Neural crest cell (in vitro differentiated cells): ENCODE measurements at regions not wholly inside any gene's neighbourhood (a gene's known extent, or its start where the extent isn't known, plus 50 kb on each side); places are given as distances from the start of the nearest gene placed in this dataset.

Experiments used
- DNase-seq: peaks from one replicate; pipeline ENCODE4 v3.0.0; 2021; ENCODE audit warnings: low read depth, mixed read lengths, low spot score
- H3K27ac Mint-ChIP-seq: one replicate; pipeline ENCODE4 v1.8.0; 2021; ENCODE audit warnings: mild to moderate bottlenecking, mixed read lengths; ENCODE audit not compliant: unreplicated experiment
- H3K27me3 Mint-ChIP-seq: 2 replicates; pipeline ENCODE4 v1.8.0; 2021; ENCODE audit warnings: low read depth, mild to moderate bottlenecking, mixed read lengths
- H3K36me3 Mint-ChIP-seq: 2 replicates; pipeline ENCODE4 v1.8.0; 2021; ENCODE audit warnings: low read depth, mild to moderate bottlenecking, mixed read lengths
- H3K4me1 Mint-ChIP-seq: 2 replicates; pipeline ENCODE4 v1.8.0; 2021; ENCODE audit warnings: mixed read lengths
- H3K4me3 Mint-ChIP-seq: one replicate; pipeline ENCODE4 v1.8.0; 2021; ENCODE audit warnings: mild to moderate bottlenecking, mixed read lengths
- H3K9me3 Mint-ChIP-seq: 2 replicates; pipeline ENCODE4 v1.8.0; 2021; ENCODE audit warnings: mixed read lengths
- TF ChIP-seq, protein P1 (sequence below): fragments of 200-600 bp; sonication (generic); conservative IDR thresholded peaks from 2 replicates; pipeline ENCODE4 v1.5.0; 2021; ENCODE audit warnings: antibody characterized with exemption, mild to moderate bottlenecking

DNA sequence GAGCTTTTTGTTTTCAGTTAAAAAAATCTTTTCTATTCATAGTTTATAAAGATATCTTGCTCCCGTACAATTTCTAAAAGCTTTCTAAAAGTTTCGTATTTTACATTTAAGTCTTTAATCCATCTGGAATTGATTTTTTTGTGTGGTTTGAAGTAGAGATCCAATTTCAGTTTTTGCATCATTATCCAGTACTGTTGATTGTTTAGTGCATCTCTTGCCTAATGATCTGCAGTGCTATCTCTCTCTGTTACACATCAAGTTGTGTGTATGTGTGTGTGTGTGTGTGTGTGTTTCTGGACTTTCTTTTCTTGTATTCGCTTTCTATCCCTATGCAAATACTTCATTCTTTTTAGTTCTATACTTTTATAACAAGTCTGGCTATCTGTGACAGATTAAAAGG is 605.8 kb upstream of the DPPA4 start:
- no peak overlapping the region for H3K4me3 Mint-ChIP-seq

DNA sequence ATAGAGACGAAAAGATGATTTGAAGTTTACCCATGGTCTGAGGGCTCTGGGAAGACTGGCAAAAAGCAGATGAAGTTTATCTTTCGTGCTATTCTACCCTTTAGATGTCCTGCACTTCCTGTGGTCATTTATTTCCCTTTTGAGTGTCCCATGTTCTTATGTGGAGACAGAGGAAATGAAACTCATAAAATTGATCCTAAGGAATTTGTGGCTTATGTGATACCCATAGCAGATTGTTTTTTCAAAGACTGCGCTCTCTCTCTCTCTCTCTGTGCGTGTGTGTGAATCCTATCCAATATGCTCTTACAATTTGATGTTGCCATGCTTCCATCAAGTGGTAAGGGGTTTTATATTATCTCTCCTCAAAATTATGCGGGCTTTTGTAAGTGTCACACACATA is 607.5 kb upstream of the DPPA4 start:
- Mint-ChIP-seq H3K27me3 (no peaks in the 10 kb centered on the region), H3K4me3 (no peak overlapping the region), H3K9me3 (no peaks in the 10 kb centered on the region), H3K4me1 (no peaks in the 10 kb centered on the region), H3K27ac (no peak overlapping the region), H3K36me3 (no peaks in the 10 kb centered on the region)
- TF ChIP-seq, protein P1, sequence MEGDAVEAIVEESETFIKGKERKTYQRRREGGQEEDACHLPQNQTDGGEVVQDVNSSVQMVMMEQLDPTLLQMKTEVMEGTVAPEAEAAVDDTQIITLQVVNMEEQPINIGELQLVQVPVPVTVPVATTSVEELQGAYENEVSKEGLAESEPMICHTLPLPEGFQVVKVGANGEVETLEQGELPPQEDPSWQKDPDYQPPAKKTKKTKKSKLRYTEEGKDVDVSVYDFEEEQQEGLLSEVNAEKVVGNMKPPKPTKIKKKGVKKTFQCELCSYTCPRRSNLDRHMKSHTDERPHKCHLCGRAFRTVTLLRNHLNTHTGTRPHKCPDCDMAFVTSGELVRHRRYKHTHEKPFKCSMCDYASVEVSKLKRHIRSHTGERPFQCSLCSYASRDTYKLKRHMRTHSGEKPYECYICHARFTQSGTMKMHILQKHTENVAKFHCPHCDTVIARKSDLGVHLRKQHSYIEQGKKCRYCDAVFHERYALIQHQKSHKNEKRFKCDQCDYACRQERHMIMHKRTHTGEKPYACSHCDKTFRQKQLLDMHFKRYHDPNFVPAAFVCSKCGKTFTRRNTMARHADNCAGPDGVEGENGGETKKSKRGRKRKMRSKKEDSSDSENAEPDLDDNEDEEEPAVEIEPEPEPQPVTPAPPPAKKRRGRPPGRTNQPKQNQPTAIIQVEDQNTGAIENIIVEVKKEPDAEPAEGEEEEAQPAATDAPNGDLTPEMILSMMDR = no peak
- DNase-seq = no peak

More for the DNA sequence above, 605.8 kb upstream of the DPPA4 start:
- Mint-ChIP-seq H3K4me1 (no peaks in the 10 kb centered on the region), H3K27me3 (no peaks in the 10 kb centered on the region), H3K36me3 (no peaks in the 10 kb centered on the region), H3K9me3 (no peaks in the 10 kb centered on the region), H3K27ac (no peak overlapping the region)
- TF ChIP-seq, protein P1 = no peak
- DNase-seq = no peak

DNA sequence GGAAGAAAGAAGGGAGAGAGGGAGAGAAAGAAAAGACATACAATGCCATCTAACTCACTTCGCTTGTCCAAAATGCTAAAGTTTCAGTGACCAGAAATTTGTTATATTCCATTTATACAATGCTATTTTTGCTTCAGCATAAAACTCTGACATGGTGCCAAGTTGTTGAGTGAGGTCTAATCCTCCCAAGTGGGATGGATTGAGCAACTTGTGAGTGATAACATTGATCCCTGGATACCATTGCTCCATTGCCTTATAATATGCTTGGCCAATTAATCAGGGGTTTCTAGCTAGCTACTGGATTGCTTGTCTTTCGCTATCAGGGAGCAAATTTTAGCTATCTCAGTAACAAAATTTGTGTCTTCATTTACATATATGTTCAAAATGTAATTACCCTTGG is 615.6 kb upstream of the DPPA4 start:
- TF ChIP-seq, protein P1 = no peak
- Mint-ChIP-seq H3K36me3 (no peaks in the 10 kb centered on the region), H3K27ac (no peak overlapping the region), H3K4me1 (no peaks in the 10 kb centered on the region), H3K27me3 (no peaks in the 10 kb centered on the region), H3K4me3 (no peak overlapping the region), H3K9me3 (no peaks in the 10 kb centered on the region)
- DNase-seq = no peak

DNA sequence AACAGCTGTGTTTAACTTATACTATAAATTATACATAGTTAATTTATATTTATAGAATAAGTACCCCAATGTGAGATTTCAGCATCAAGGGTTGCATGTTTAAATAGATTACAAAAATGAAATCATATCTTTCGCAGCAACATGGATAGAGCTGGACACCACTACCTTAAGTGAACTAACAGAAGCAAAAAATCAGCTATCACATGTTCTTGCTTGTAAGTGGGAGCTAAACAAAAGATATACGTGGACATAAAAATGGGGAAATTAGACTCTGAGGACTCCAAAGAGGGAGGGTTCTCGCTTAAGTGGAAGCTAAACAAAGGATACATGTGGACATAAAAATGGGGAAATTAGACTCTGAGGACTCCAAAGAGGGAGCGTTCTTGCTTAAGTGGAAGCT is 626.5 kb upstream of the DPPA4 start:
- Mint-ChIP-seq H3K27me3 (no peaks in the 10 kb centered on the region), H3K36me3 (no peaks in the 10 kb centered on the region), H3K4me3 (no peak overlapping the region), H3K27ac (no peak overlapping the region), H3K9me3 (no peaks in the 10 kb centered on the region), H3K4me1 (no peaks in the 10 kb centered on the region)
- TF ChIP-seq, protein P1 = no peak
- no peak for DNase-seq

DNA sequence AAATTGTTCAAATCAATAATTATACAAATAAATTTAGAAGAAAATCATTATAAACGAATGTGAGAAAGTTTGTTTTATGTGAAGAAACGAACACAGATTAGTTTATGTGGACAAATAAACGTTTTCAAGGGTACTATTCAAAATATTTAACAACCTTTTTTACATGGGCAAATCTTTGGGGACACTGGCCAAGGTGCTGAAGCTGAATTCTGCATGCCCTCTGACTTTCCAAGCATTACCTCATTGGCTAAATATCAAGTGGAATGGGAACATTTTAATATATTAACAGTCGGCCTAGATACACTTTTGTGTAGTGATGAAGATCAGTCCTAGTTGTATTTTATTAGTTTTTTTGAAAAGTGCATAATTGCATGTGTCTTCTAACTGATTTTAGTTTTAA is 636.4 kb upstream of the DPPA4 start:
- no peak overlapping the region for H3K27ac Mint-ChIP-seq
- no peak overlapping the region for H3K4me3 Mint-ChIP-seq
- DNase-seq = no peak
- H3K27me3 Mint-ChIP-seq = no peaks in the 10 kb centered on the region
- no peaks in the 10 kb centered on the region for H3K4me1 Mint-ChIP-seq
- peaks cover 9% of the 10 kb centered on the region for H3K9me3 Mint-ChIP-seq
- TF ChIP-seq, protein P1 = no peak
- H3K36me3 Mint-ChIP-seq = peaks cover 6% of the 10 kb centered on the region

DNA sequence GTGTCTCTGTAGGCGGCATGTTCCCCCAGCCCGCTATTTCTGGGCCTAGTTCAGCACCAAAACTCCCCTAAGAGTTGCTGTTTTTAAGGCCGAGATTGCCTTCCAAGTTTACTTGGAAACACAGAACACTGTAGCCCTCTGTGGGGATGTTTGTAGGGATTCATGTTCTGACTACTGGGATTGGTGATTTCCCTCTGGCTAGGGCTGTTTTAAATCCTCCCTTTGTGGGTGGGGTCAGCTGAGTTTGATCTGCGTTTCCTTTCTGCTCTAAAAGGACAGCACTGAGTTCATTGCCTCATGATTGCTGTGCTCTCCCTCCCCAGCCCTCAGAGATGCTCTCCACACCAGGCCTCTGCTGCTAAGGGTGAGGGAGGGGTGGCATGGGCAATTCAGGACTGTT is 640.6 kb upstream of the DPPA4 start:
- no peak overlapping the region for H3K27ac Mint-ChIP-seq

More for the DNA sequence above, 640.6 kb upstream of the DPPA4 start:
- DNase-seq = no peak
- no peak overlapping the region for H3K4me3 Mint-ChIP-seq
- H3K27me3 Mint-ChIP-seq = no peaks in the 10 kb centered on the region
- no peaks in the 10 kb centered on the region for H3K4me1 Mint-ChIP-seq
- TF ChIP-seq, protein P1 = no peak
- H3K36me3 Mint-ChIP-seq = peaks cover 6% of the 10 kb centered on the region
- H3K9me3 Mint-ChIP-seq = peaks cover 8% of the 10 kb centered on the region
